ENCODE measurements at regions not wholly inside any gene's neighbourhood (a gene's known extent, or its start where the extent isn't known, plus 50 kb on each side); places are given as distances from the start of the nearest gene placed in this dataset.
A peak's percentile ranks its signal among the peaks of the same experiment; 100 is the strongest.

GRCh38 chr20:54981175-54981574 lies 505.8 kb downstream of the DOK5 start:
- Histone ChIP-seq H3K9me3 (no peaks in the 10 kb centered on the region), H3K36me3 (no peaks in the 10 kb centered on the region), H3K27ac (no peak overlapping the region), H3K27me3 (no peaks in the 10 kb centered on the region), H3K4me1 (no peaks in the 10 kb centered on the region), H3K4me3 (no peak overlapping the region)
- 84 to 92% methylated on average over 5 of the region's 5 CpGs for WGBS, 2 donors (ENCODE audit: low coverage in 1 of 2)
- no peak for ATAC-seq
- TF ChIP-seq, protein P1, sequence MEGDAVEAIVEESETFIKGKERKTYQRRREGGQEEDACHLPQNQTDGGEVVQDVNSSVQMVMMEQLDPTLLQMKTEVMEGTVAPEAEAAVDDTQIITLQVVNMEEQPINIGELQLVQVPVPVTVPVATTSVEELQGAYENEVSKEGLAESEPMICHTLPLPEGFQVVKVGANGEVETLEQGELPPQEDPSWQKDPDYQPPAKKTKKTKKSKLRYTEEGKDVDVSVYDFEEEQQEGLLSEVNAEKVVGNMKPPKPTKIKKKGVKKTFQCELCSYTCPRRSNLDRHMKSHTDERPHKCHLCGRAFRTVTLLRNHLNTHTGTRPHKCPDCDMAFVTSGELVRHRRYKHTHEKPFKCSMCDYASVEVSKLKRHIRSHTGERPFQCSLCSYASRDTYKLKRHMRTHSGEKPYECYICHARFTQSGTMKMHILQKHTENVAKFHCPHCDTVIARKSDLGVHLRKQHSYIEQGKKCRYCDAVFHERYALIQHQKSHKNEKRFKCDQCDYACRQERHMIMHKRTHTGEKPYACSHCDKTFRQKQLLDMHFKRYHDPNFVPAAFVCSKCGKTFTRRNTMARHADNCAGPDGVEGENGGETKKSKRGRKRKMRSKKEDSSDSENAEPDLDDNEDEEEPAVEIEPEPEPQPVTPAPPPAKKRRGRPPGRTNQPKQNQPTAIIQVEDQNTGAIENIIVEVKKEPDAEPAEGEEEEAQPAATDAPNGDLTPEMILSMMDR (IDR thresholded peaks at IDR 0.05), result no peak
- no peak for TF ChIP-seq EP300 (IDR thresholded peaks at IDR 0.05)
- TF ChIP-seq POLR2AphosphoS5 (IDR thresholded peaks at IDR 0.05), result no peak
- no peak for TF ChIP-seq POLR2A (IDR thresholded peaks at IDR 0.05)

DNA sequence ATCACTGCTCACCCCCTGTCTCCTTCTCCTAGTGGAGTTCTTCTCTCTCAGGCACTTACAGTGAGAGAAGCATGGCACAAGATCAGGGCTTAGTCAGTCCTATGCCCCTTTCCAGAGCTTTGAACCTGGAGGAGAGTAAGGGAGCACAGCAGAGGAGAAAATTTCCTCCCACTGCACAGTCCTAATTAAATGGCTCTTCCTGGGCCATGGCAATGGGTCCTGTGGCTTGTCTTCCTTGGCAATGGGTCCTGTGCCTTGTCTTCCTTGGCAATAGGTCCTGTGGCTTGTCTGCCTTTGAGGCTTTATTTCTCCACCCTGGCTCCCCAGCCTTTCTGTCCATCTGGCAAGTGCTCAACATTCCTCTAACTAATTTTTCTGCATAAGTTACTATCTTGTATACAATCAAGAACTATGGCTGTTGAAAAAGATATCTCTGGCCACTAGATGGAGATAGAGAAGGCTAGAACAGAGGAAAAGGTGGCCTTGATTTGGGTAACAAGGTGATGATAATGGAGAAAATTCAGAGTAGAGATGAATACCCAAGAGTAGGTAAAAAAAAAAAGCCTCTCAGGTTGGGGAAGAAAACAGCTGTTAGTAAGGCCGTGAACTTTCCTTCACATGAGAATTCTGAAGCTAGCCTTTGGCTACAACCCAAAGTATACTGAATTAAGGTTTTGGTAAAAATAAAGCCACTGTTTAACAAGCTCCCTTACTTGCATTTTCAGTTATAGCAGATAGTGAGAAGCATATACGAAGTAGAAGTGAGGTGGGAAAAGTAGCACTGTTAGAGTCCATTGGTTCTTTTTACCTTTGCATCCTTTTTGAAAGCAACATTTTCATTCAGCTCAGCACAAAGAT lies 504.9 kb downstream of the DOK5 start:
- Histone ChIP-seq H3K4me3 (no peak overlapping the region), H3K4me1 (no peaks in the 10 kb centered on the region), H3K27me3 (no peaks in the 10 kb centered on the region), H3K9me3 (no peaks in the 10 kb centered on the region), H3K27ac (no peak overlapping the region), H3K36me3 (no peaks in the 10 kb centered on the region)
- 51 to 56% methylated on average over 2 of the region's 2 CpGs for WGBS, 2 donors (ENCODE audit: low coverage in 1 of 2)
- ATAC-seq, result no peak
- TF ChIP-seq, protein P1 (IDR thresholded peaks at IDR 0.05), result peak in 1 of 4 experiments; percentile 22
- TF ChIP-seq POLR2A (IDR thresholded peaks at IDR 0.05), result no peak

DNA sequence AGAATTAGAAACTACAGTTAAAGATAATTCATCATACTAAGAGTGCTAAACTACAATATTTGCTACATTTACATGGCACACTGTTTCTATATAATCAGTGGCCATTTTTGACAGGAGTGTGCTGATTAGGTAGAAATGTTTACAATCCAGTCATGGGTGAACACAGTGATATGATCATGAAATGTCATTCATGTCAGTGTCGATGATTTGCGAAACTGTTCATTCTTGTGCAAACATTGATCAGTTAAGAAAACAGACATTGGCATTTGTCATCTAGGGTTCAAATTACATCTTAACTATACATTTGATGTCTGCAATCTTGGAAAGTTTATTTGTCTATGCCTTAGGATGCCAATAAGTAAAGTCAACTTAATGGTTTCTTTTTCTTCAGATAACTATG lies 474.9 kb downstream of the DOK5 start:
- H3K9me3 ChIP-seq, result no peaks in the 10 kb centered on the region
- no peaks in the 10 kb centered on the region for H3K4me1 ChIP-seq
- no peak overlapping the region for H3K27ac ChIP-seq
- ATAC-seq, result no peak
- no peak overlapping the region for H3K4me3 ChIP-seq
- 70 to 88% methylated on average over 2 of the region's 2 CpGs for WGBS, 2 donors (ENCODE audit: low coverage in 1 of 2)
- TF ChIP-seq POLR2A (IDR thresholded peaks at IDR 0.05), result no peak
- no peaks in the 10 kb centered on the region for H3K27me3 ChIP-seq
- no peaks in the 10 kb centered on the region for H3K36me3 ChIP-seq

DNA sequence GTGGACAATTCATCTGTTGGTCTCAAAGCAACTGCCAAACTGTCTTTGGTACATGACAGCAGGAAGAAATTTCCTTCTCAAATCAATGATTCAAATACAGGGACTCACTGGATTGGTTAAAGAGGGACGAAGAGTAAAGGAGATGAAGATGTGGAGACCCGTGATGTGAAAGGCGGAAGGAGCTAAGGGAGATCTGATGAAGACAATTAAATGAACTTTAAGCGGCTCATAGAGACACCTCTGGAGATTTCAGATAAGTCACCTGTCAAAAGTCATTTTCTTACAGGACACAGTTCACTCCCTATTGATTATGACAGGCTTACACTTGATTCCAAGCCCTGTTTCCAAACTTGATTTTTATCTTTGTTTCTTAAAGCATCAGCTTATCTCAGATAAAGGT lies 466.3 kb downstream of the DOK5 start:
- Histone ChIP-seq H3K9me3 (no peaks in the 10 kb centered on the region), H3K27ac (no peak overlapping the region), H3K36me3 (no peaks in the 10 kb centered on the region), H3K4me1 (no peaks in the 10 kb centered on the region), H3K27me3 (no peaks in the 10 kb centered on the region), H3K4me3 (no peak overlapping the region)
- WGBS, 2 donors (ENCODE audit: low coverage in 1 of 2), result 94 to 95% methylated on average over 4 of the region's 4 CpGs
- no peak for ATAC-seq
- no peak for TF ChIP-seq POLR2AphosphoS5 (IDR thresholded peaks at IDR 0.05)
- TF ChIP-seq, protein P1 (IDR thresholded peaks at IDR 0.05), result no peak
- no peak for TF ChIP-seq EP300 (IDR thresholded peaks at IDR 0.05)
- TF ChIP-seq POLR2A (IDR thresholded peaks at IDR 0.05), result no peak

DNA sequence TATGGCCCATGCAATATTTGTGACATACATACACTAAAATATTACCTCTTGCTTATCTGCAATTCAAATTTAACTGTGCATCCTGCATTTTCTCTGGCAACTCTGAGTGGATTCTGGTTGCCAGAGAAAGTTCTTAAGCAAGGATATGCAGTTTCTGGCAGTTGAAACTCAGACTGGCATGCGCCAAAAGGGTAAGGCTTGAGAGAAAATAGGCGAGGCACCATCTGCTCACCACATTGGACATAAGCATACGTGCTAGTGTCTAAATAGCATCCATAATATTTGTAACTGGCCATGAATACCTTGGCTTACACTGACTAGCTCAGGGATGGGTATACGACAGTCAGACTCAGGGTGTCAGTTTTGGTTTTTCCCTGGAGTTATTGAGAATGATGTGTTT lies 465.1 kb downstream of the DOK5 start:
- Histone ChIP-seq H3K4me1 (no peaks in the 10 kb centered on the region), H3K27ac (no peak overlapping the region), H3K9me3 (no peaks in the 10 kb centered on the region), H3K4me3 (no peak overlapping the region), H3K27me3 (no peaks in the 10 kb centered on the region), H3K36me3 (no peaks in the 10 kb centered on the region)
- 85 to 94% methylated on average over 3 to 4 of the region's 4 CpGs for whole genome bisulfite sequencing, 2 donors (ENCODE audit: low coverage in 1 of 2)
- TF ChIP-seq, protein P1 (IDR thresholded peaks at IDR 0.05), result no peak
- TF ChIP-seq POLR2A (IDR thresholded peaks at IDR 0.05) (no peak), POLR2AphosphoS5 (IDR thresholded peaks at IDR 0.05) (no peak), EP300 (IDR thresholded peaks at IDR 0.05) (no peak)
- no peak for ATAC-seq
